ENCODE measurements at regions not wholly inside any gene's neighbourhood (a gene's known extent, or its start where the extent isn't known, plus 50 kb on each side); places are given as distances from the start of the nearest gene placed in this dataset.

DNA sequence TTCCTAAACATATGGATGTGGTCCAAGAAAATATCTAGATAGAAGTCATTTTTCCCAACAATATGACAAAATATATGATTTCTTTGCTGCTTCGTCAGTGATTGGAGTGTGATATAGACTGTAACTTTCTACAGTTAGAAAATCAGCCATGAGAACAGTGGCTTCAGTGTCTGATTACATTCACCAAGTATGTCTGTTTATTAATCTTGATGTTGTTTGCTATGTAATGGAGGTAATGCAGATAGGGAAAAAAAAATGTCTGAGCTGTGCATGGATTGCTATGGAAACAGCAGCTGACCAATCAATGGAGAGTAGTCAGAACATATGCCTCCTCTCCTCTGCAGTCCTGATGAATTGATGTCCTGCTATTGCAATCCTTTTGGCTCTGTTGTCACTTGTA, 72.3 kb upstream of the GAP43 start:
- CTCF ChIA-PET: no interaction called here
- POLR2A ChIA-PET (ENCODE audit: unreplicated experiment): no interaction called here

More for the DNA sequence above, 72.3 kb upstream of the GAP43 start:
- in situ Hi-C loops (cut with MboI; ENCODE audit: low sequenced_read_pairs) (no loop called here), intact Hi-C loops (cut with micrococcal nuclease) (no loop called here), dilution Hi-C loops (cut with HindIII; ENCODE audit: low sequenced_read_pairs, unreplicated experiment) (no loop called here)
- Histone ChIP-seq H3K4me3 (ENCODE audit: insufficient read depth, low read depth, low read length) (no peak overlapping the region), H4K5ac (ENCODE audit: low read depth, low read length) (no peak overlapping the region), H3K9me3 (ENCODE audit: control insufficient read depth, insufficient read depth, low read length) (no peaks in the 10 kb centered on the region), H3K27ac (ENCODE audit: insufficient read depth, low read length) (no peak overlapping the region), H2BK120ac (ENCODE audit: low read depth, low read length) (no peak overlapping the region), H3K4me2 (ENCODE audit: low read depth, low read length) (no peak overlapping the region), H3K4me1 (ENCODE audit: control insufficient read depth, insufficient read depth, low read length) (no peaks in the 10 kb centered on the region; the same call in 1 of the 2 replicates), H3K4ac (ENCODE audit: low read depth, low read length) (no peak overlapping the region), H3K56ac (ENCODE audit: extremely low read depth, insufficient read depth, low read length) (no peak overlapping the region), H3K14ac (replicated peaks; ENCODE audit: low read depth, low read length) (no peak overlapping the region), H2AFZ (replicated peaks; ENCODE audit: low read length, poor library complexity) (no peak overlapping the region), H4K20me1 (ENCODE audit: insufficient read depth, low read length) (no peaks in the 10 kb centered on the region), H3K9me1 (ENCODE audit: insufficient read depth, low read length) (no peaks in the 10 kb centered on the region), H3K36me3 (ENCODE audit: control insufficient read depth, insufficient read depth, low read length) (no peaks in the 10 kb centered on the region), H2BK20ac (ENCODE audit: low read depth, low read length) (no peak overlapping the region), H2AK9ac (replicated peaks; ENCODE audit: low read depth, low read length, poor library complexity) (no peak overlapping the region), H2BK15ac (ENCODE audit: low read depth, low read length) (no peak overlapping the region), H2BK5ac (ENCODE audit: low read depth, low read length, poor library complexity, severe bottlenecking) (no peak overlapping the region), H3K23ac (ENCODE audit: low read depth, low read length) (no peak overlapping the region), H3K27me3 (ENCODE audit: control insufficient read depth, insufficient read depth, low read length) (peaks cover 2% of the 10 kb centered on the region; the same call in 1 of the 2 replicates), H3K18ac (ENCODE audit: low read depth, low read length) (no peak overlapping the region), H3K9ac (ENCODE audit: low read depth, low read length) (no peak overlapping the region), H3K79me1 (ENCODE audit: low read depth in 1 of 2, low read length in 2 of 2) (no peaks in the 10 kb centered on the region), H4K91ac (ENCODE audit: insufficient read depth, low read depth, low read length) (no peak overlapping the region), H2AK5ac (ENCODE audit: low read depth, low read length) (no peak overlapping the region), H4K8ac (ENCODE audit: low read depth in 2 of 2, low read length in 2 of 2) (no peak overlapping the region)
- BruUV-seq (replicated peaks): no TSS peak
- DNase-seq (no peak), ATAC-seq (ENCODE audit: low read depth) (no peak)
- WGBS, 2 experiments (ENCODE audit: extremely low coverage in 2 of 2, insufficient read length in 1 of 2): no CpG with 5 or more reads among the region's 1 CpG
- TF ChIP-seq RFX5 (IDR thresholded peaks at IDR 0.05; ENCODE audit: low read depth, low read length) (no peak), POLR2A (IDR thresholded peaks at IDR 0.05; ENCODE audit: low read depth, low read length) (no peak), CEBPB (IDR thresholded peaks at IDR 0.05; ENCODE audit: low read depth, low read length) (no peak), RCOR1 (IDR thresholded peaks at IDR 0.05; ENCODE audit: insufficient replicate concordance, low read length) (no peak), FOS (IDR thresholded peaks at IDR 0.05; ENCODE audit: low read depth, low read length) (no peak), MAZ (IDR thresholded peaks at IDR 0.05; ENCODE audit: borderline replicate concordance, low read depth, low read length) (no peak), CTCF (conservative IDR thresholded peaks at IDR 0.05; ENCODE audit: low read depth, low read length) (no peak), RAD21 (IDR thresholded peaks at IDR 0.05; ENCODE audit: low read length) (no peak), SMC3 (IDR thresholded peaks at IDR 0.05; ENCODE audit: low read depth, low read length) (no peak), NFE2L2 (IDR thresholded peaks at IDR 0.05; ENCODE audit: low read depth, low read length) (no peak), CHD1 (IDR thresholded peaks at IDR 0.05; ENCODE audit: low read depth, low read length) (no peak), MXI1 (IDR thresholded peaks at IDR 0.05; ENCODE audit: borderline replicate concordance, low read depth, low read length) (no peak), BHLHE40 (IDR thresholded peaks at IDR 0.05; ENCODE audit: low read depth, low read length) (no peak)
- TF ChIP-seq, protein P1, sequence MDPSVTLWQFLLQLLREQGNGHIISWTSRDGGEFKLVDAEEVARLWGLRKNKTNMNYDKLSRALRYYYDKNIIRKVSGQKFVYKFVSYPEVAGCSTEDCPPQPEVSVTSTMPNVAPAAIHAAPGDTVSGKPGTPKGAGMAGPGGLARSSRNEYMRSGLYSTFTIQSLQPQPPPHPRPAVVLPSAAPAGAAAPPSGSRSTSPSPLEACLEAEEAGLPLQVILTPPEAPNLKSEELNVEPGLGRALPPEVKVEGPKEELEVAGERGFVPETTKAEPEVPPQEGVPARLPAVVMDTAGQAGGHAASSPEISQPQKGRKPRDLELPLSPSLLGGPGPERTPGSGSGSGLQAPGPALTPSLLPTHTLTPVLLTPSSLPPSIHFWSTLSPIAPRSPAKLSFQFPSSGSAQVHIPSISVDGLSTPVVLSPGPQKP (IDR thresholded peaks at IDR 0.05; ENCODE audit: borderline replicate concordance, low read depth, low read length): no peak
